WTC11 (cell line): ENCODE measurements at regions not wholly inside any gene's neighbourhood (a gene's known extent, or its start where the extent isn't known, plus 50 kb on each side); places are given as distances from the start of the nearest gene placed in this dataset.

ENCODE experiments used
- ATAC-seq: fragments of 200-7000 bp; cut with Tn5 transposase; 2 replicates; pipeline ENCODE4 v1.10.0; 2021; ENCODE audit warnings: mild to moderate bottlenecking, moderate library complexity
- CTCF ChIA-PET: fragments of 300-600 bp; sonication (Branson Sonifier 250); formaldehyde crosslinking; loops from one replicate; lab custom pipeline; 2021; ENCODE audit warnings: antibody characterized with exemption; lab: Charles Lee
- POLR2A ChIA-PET: fragments of 350-600 bp; sonication (Branson Sonifier 250); formaldehyde crosslinking; loops from one replicate; lab custom pipeline; 2021; ENCODE audit warnings: antibody characterized with exemption; lab: Charles Lee
- DNase-seq: peaks from one replicate; pipeline ENCODE4 v3.0.0; 2021; ENCODE audit warnings: low spot score
- H3K27ac Mint-ChIP-seq: 2 replicates; pipeline ENCODE4 v1.8.0; 2021; ENCODE audit warnings: mixed read lengths
- H3K27me3 Mint-ChIP-seq: 2 replicates; pipeline ENCODE4 v1.8.0; 2021; ENCODE audit warnings: low read depth, mild to moderate bottlenecking, moderate library complexity, mixed read lengths
- H3K36me3 Mint-ChIP-seq: 2 replicates; pipeline ENCODE4 v1.8.0; 2021; ENCODE audit warnings: mixed read lengths
- H3K4me1 Mint-ChIP-seq: 2 replicates; pipeline ENCODE4 v1.8.0; 2022; ENCODE audit warnings: mixed read lengths
- H3K4me3 Mint-ChIP-seq: 2 replicates; pipeline ENCODE4 v1.8.0; 2021; ENCODE audit warnings: mild to moderate bottlenecking, moderate library complexity, mixed read lengths
- H3K9me3 Mint-ChIP-seq: 2 replicates; pipeline ENCODE4 v1.8.0; 2021; ENCODE audit warnings: mixed read lengths
- EMX1 ChIP-seq: fragments of 250-450 bp; sonication (Bioruptor Pico); IDR thresholded peaks from 2 replicates; pipeline ENCODE4 v1.8.0; 2021; ENCODE audit warnings: mild to moderate bottlenecking
- GABPB1 ChIP-seq: sonication (generic); formaldehyde crosslinking; IDR thresholded peaks from 2 replicates; pipeline ENCODE4 v1.8.1; 2023; ENCODE audit warnings: mild to moderate bottlenecking, missing genetic modification reagents
- MXD4 ChIP-seq: fragments of 250-450 bp; sonication (Bioruptor Pico); IDR thresholded peaks from 2 replicates; pipeline ENCODE4 v1.8.0; 2021; ENCODE audit warnings: mild to moderate bottlenecking, moderate library complexity, borderline replicate concordance
- MYBL2 ChIP-seq: sonication (generic); formaldehyde crosslinking; IDR thresholded peaks from 2 replicates; pipeline ENCODE4 v1.8.1; 2023; ENCODE audit warnings: mild to moderate bottlenecking, moderate library complexity, missing genetic modification reagents
- NFYB ChIP-seq: sonication (generic); formaldehyde crosslinking; conservative IDR thresholded peaks from 2 replicates; pipeline ENCODE4 v1.8.0; 2022; ENCODE audit warnings: low read depth, missing genetic modification reagents
- PRRX2 ChIP-seq: fragments of 250-450 bp; sonication (Bioruptor Pico); IDR thresholded peaks from 2 replicates; pipeline ENCODE4 v1.8.0; 2021; ENCODE audit warnings: mild to moderate bottlenecking
- RORB ChIP-seq: fragments of 250-450 bp; sonication (Bioruptor Pico); IDR thresholded peaks from 2 replicates; pipeline ENCODE4 v1.9.0; 2021; ENCODE audit warnings: mild to moderate bottlenecking
- SP1 ChIP-seq: sonication (generic); formaldehyde crosslinking; conservative IDR thresholded peaks from 2 replicates; pipeline ENCODE4 v1.8.1; 2022; ENCODE audit warnings: missing genetic modification reagents
- TEAD1 ChIP-seq: sonication (generic); formaldehyde crosslinking; IDR thresholded peaks from 2 replicates; pipeline ENCODE4 v1.8.0; 2022; ENCODE audit warnings: mild to moderate bottlenecking, missing genetic modification reagents
- TP53 ChIP-seq: sonication (generic); formaldehyde crosslinking; IDR thresholded peaks from 2 replicates; pipeline ENCODE4 v1.8.1; 2023; ENCODE audit warnings: mild to moderate bottlenecking, missing genetic modification reagents
- ZNF121 ChIP-seq: sonication (generic); formaldehyde crosslinking; IDR thresholded peaks from 2 replicates; pipeline ENCODE4 v1.8.0; 2023; ENCODE audit warnings: missing genetic modification reagents
- ZNF219 ChIP-seq: sonication (generic); formaldehyde crosslinking; IDR thresholded peaks from 2 replicates; pipeline ENCODE4 v1.8.0; 2023; ENCODE audit warnings: missing genetic modification reagents, mild to moderate bottlenecking, borderline replicate concordance
- ZNF263 ChIP-seq: sonication (generic); formaldehyde crosslinking; IDR thresholded peaks from 2 replicates; pipeline ENCODE4 v1.8.1; 2022; ENCODE audit warnings: low read depth, mild to moderate bottlenecking, moderate library complexity, missing genetic modification reagents
- ZNF317 ChIP-seq: sonication (generic); formaldehyde crosslinking; IDR thresholded peaks from 2 replicates; pipeline ENCODE4 v1.8.1; 2023; ENCODE audit warnings: low read depth, mild to moderate bottlenecking, moderate library complexity, missing genetic modification reagents, borderline replicate concordance
- TF ChIP-seq, protein P1 (sequence below): sonication (generic); formaldehyde crosslinking; IDR thresholded peaks from 2 replicates; pipeline ENCODE4 v1.8.1; 2023; ENCODE audit warnings: mild to moderate bottlenecking, missing genetic modification reagents
- TF ChIP-seq, protein P2 (sequence below): fragments of 250-450 bp; sonication (Bioruptor Pico); IDR thresholded peaks from 2 replicates; pipeline ENCODE4 v2.1.2; 2022; ENCODE audit warnings: mild to moderate bottlenecking, moderate library complexity
- TF ChIP-seq, protein P3 (sequence below): sonication (generic); formaldehyde crosslinking; IDR thresholded peaks from 2 replicates; pipeline ENCODE4 v1.8.0; 2022; ENCODE audit warnings: mild to moderate bottlenecking, missing genetic modification reagents
- TF ChIP-seq, protein P4 (sequence below): fragments of 250-450 bp; sonication (Bioruptor Pico); IDR thresholded peaks from 2 replicates; pipeline ENCODE4 v1.9.0; 2021; ENCODE audit warnings: mild to moderate bottlenecking
- TF ChIP-seq, protein P5 (sequence below): fragments of 250-450 bp; sonication (Bioruptor Pico); conservative IDR thresholded peaks from 2 replicates; pipeline ENCODE4 v1.9.0; 2021; ENCODE audit warnings: mild to moderate bottlenecking
- TF ChIP-seq, protein P6 (sequence below): sonication (generic); formaldehyde crosslinking; IDR thresholded peaks from 2 replicates; pipeline ENCODE4 v1.8.0; 2022; ENCODE audit warnings: mild to moderate bottlenecking, missing genetic modification reagents
- TF ChIP-seq, protein P7 (sequence below): sonication (generic); formaldehyde crosslinking; IDR thresholded peaks from 2 replicates; pipeline ENCODE4 v1.8.0; 2023; ENCODE audit warnings: mild to moderate bottlenecking, missing genetic modification reagents

DNA sequence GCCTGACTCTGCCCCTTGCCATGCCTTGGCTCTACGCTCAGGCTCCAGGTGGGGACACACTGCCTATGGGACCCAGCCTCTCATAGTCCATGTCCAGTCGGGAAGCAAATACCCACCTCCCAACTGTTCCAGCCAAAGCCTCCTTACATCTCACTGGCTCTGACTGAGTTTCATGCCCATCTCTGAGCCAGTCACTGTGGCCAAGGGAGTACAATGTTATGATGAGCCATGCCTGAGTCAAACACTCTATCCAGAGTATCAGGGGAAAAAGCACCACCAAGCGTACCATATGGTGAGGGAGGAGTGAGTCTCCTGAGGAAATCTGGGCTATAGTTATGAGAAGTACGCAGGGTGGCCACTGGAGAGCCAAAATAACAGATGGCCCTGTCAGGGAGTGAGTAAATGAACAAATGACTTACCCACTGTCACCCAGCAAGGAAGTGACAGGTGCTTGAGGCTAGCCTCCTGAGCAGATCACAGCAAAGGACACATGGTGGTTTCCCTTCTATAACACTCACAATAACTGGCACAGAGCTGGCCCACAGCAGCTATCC lies 236.6 kb upstream of the GJB5 start:
- ATAC-seq (no peak), DNase-seq (no peak)
- Mint-ChIP-seq H3K9me3 (peaks cover 33% of the 10 kb centered on the region), H3K4me3 (no peak overlapping the region), H3K36me3 (no peaks in the 10 kb centered on the region), H3K27me3 (peaks cover 10% of the 10 kb centered on the region), H3K4me1 (no peaks in the 10 kb centered on the region), H3K27ac (no peak overlapping the region)
- TF ChIP-seq, protein P1, sequence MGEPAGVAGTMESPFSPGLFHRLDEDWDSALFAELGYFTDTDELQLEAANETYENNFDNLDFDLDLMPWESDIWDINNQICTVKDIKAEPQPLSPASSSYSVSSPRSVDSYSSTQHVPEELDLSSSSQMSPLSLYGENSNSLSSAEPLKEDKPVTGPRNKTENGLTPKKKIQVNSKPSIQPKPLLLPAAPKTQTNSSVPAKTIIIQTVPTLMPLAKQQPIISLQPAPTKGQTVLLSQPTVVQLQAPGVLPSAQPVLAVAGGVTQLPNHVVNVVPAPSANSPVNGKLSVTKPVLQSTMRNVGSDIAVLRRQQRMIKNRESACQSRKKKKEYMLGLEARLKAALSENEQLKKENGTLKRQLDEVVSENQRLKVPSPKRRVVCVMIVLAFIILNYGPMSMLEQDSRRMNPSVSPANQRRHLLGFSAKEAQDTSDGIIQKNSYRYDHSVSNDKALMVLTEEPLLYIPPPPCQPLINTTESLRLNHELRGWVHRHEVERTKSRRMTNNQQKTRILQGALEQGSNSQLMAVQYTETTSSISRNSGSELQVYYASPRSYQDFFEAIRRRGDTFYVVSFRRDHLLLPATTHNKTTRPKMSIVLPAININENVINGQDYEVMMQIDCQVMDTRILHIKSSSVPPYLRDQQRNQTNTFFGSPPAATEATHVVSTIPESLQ (CRISPR knock-in tag) = no peak
- TF ChIP-seq TEAD1 (CRISPR knock-in tag) (no peak), MYBL2 (CRISPR knock-in tag) (no peak), GABPB1 (no peak), RORB (CRISPR knock-in tag) (no peak), MXD4 (CRISPR knock-in tag) (no peak), ZNF317 (no peak)
- TF ChIP-seq, protein P2, sequence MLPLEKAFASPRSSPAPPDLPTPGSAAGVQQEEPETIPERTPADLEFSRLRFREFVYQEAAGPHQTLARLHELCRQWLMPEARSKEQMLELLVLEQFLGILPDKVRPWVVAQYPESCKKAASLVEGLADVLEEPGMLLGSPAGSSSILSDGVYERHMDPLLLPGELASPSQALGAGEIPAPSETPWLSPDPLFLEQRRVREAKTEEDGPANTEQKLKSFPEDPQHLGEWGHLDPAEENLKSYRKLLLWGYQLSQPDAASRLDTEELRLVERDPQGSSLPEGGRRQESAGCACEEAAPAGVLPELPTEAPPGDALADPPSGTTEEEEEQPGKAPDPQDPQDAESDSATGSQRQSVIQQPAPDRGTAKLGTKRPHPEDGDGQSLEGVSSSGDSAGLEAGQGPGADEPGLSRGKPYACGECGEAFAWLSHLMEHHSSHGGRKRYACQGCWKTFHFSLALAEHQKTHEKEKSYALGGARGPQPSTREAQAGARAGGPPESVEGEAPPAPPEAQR (CRISPR knock-in tag) = no peak
- TF ChIP-seq, protein P3, sequence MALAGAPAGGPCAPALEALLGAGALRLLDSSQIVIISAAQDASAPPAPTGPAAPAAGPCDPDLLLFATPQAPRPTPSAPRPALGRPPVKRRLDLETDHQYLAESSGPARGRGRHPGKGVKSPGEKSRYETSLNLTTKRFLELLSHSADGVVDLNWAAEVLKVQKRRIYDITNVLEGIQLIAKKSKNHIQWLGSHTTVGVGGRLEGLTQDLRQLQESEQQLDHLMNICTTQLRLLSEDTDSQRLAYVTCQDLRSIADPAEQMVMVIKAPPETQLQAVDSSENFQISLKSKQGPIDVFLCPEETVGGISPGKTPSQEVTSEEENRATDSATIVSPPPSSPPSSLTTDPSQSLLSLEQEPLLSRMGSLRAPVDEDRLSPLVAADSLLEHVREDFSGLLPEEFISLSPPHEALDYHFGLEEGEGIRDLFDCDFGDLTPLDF (CRISPR knock-in tag) = no peak
- TF ChIP-seq, protein P4, sequence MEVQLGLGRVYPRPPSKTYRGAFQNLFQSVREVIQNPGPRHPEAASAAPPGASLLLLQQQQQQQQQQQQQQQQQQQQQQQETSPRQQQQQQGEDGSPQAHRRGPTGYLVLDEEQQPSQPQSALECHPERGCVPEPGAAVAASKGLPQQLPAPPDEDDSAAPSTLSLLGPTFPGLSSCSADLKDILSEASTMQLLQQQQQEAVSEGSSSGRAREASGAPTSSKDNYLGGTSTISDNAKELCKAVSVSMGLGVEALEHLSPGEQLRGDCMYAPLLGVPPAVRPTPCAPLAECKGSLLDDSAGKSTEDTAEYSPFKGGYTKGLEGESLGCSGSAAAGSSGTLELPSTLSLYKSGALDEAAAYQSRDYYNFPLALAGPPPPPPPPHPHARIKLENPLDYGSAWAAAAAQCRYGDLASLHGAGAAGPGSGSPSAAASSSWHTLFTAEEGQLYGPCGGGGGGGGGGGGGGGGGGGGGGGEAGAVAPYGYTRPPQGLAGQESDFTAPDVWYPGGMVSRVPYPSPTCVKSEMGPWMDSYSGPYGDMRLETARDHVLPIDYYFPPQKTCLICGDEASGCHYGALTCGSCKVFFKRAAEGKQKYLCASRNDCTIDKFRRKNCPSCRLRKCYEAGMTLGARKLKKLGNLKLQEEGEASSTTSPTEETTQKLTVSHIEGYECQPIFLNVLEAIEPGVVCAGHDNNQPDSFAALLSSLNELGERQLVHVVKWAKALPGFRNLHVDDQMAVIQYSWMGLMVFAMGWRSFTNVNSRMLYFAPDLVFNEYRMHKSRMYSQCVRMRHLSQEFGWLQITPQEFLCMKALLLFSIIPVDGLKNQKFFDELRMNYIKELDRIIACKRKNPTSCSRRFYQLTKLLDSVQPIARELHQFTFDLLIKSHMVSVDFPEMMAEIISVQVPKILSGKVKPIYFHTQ (CRISPR knock-in tag) = no peak
- ChIA-PET POLR2A (no interaction called here), CTCF (no interaction called here)

DNA sequence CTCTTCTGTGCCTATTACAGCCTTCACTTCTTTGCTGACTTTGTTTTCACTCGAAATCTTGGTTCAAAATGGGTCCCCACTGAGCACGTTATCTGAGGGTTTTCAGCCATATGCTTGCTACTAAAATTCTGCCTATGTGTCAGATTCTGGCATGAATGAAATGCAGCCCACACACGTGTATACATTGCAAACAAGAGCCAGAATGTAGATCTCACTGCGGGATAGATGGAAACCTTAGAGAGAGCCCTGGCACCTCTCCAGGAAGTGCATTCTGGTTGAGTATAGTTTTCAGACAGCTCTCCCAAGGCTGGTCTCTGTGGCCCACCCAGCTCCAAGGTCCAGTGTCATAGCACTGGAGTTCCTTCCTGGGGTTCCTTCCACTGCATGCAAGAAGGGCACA lies 234.7 kb upstream of the GJB5 start:
- ChIA-PET CTCF (interaction anchor here (1.1 kb wide), 1 partner anchor 223 kb away, joined by 3 read pairs; no protein-coding TSS in a partner anchor), POLR2A (no interaction called here)
- no peak for ATAC-seq
- Mint-ChIP-seq H3K4me1 (no peaks in the 10 kb centered on the region), H3K27me3 (peaks cover 7% of the 10 kb centered on the region), H3K4me3 (no peak overlapping the region), H3K27ac (no peak overlapping the region), H3K9me3 (peaks cover 17% of the 10 kb centered on the region), H3K36me3 (no peaks in the 10 kb centered on the region)
- DNase-seq = no peak
- TF ChIP-seq, protein P5, sequence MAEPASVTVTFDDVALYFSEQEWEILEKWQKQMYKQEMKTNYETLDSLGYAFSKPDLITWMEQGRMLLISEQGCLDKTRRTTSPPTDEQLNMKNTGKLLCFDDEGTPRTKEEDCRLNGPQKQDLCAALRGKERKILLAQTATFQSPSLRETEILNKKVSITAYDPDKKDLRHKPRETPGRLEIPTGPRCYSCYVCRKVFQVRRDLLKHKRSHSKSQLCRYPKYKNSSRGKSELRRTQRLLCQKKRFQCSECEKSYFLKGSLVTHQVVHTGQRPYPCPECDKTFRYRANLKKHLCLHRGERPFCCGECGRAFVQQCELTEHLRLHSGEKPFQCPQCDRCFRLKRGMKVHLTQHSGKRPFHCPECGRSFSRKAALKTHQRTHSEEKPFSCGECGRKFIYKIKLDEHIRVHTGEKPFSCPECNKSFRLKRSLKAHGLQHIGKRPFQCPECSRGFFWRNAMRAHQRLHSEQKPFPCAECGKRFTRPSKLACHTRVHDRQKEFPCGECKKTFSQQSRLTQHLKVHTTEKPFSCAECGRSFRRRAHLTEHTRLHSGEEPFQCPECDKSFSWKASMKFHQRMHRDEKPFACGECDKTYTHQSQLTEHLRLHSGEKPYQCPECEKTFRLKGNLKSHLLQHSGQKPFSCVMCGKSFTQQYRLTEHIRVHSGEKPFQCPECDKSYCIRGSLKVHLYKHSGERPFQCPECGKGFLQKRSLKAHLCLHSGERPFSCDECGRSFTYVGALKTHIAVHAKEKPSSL = no peak
- TF ChIP-seq ZNF263 (CRISPR knock-in tag) = no peak
- TF ChIP-seq, protein P6, sequence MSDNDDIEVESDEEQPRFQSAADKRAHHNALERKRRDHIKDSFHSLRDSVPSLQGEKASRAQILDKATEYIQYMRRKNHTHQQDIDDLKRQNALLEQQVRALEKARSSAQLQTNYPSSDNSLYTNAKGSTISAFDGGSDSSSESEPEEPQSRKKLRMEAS = no peak
- no peak for TF ChIP-seq PRRX2
- TF ChIP-seq SP1 (CRISPR knock-in tag) = no peak
- TF ChIP-seq MXD4 (CRISPR knock-in tag) = no peak
- no peak for TF ChIP-seq NFYB (CRISPR knock-in tag)
- TF ChIP-seq TP53 = no peak
- TF ChIP-seq MYBL2 (CRISPR knock-in tag) = no peak
- TF ChIP-seq EMX1 (CRISPR knock-in tag) = no peak
- no peak for TF ChIP-seq ZNF219 (CRISPR knock-in tag)
- no peak for TF ChIP-seq ZNF317
- TF ChIP-seq, protein P7, sequence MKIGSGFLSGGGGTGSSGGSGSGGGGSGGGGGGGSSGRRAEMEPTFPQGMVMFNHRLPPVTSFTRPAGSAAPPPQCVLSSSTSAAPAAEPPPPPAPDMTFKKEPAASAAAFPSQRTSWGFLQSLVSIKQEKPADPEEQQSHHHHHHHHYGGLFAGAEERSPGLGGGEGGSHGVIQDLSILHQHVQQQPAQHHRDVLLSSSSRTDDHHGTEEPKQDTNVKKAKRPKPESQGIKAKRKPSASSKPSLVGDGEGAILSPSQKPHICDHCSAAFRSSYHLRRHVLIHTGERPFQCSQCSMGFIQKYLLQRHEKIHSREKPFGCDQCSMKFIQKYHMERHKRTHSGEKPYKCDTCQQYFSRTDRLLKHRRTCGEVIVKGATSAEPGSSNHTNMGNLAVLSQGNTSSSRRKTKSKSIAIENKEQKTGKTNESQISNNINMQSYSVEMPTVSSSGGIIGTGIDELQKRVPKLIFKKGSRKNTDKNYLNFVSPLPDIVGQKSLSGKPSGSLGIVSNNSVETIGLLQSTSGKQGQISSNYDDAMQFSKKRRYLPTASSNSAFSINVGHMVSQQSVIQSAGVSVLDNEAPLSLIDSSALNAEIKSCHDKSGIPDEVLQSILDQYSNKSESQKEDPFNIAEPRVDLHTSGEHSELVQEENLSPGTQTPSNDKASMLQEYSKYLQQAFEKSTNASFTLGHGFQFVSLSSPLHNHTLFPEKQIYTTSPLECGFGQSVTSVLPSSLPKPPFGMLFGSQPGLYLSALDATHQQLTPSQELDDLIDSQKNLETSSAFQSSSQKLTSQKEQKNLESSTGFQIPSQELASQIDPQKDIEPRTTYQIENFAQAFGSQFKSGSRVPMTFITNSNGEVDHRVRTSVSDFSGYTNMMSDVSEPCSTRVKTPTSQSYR = no peak
- no peak for TF ChIP-seq ZNF121
